HCT116 (cell line): ENCODE measurements at regions not wholly inside any gene's neighbourhood (a gene's known extent, or its start where the extent isn't known, plus 50 kb on each side); places are given as distances from the start of the nearest gene placed in this dataset.

Experiments used
- ATAC-seq: fragments of 200-7000 bp; cut with Tn5 transposase; 2 replicates; pipeline ENCODE4 v1.9.1; 2020; ENCODE audit warnings: mild to moderate bottlenecking, moderate library complexity
- BruUV-seq: library from RNA; stranded (reverse); fragments of 400-500 nt; replicated peaks from 2 replicates; lab custom pipeline; 2021; lab: Mats Ljungman, UMichigan
- CTCF ChIA-PET: fragments of 300-600 bp; sonication (Branson Sonifier 250); formaldehyde crosslinking; loops from one replicate; lab custom pipeline; 2021; ENCODE audit warnings: antibody characterized with exemption; lab: Charles Lee
- POLR2A ChIA-PET: fragments of 300-600, 350-600 bp; sonication (Branson Sonifier 250); formaldehyde crosslinking; loops from one replicate; lab custom pipeline; 2021; ENCODE audit warnings: antibody characterized with exemption; lab: Charles Lee
- RAD21 ChIA-PET, 2 experiments: fragments of 300-600 bp; sonication (Branson Sonifier 250); formaldehyde crosslinking; loops; one replicate each; lab custom pipeline; 2023; ENCODE audit warnings: low total read pairs in 2 of 2; ENCODE audit not compliant: uncharacterized antibody in 2 of 2, unreplicated experiment in 2 of 2, low non-redundant PET in 1 of 2; lab: Charles Lee
- DNase-seq: peaks from one replicate; pipeline ENCODE4 v3.0.0-alpha.2; 2010; ENCODE audit warnings: low read depth, low spot score
- H2AFZ ChIP-seq: fragments of 200-600 bp; shearing (Covaris generic), sonication (generic); 2 replicates; pipeline ENCODE4 v1.6.1; 2017; ENCODE audit warnings: low read depth, mixed run types, mixed read lengths, antibody characterized with exemption, low read length; ENCODE audit not compliant: poor library complexity, severe bottlenecking
- H3K27ac ChIP-seq: 2 replicates; pipeline ENCODE4 v1.5.1; 2012; ENCODE audit warnings: low read depth, low read length
- H3K27me3 ChIP-seq: fragments of 200-600 bp; sonication (generic); 2 replicates; pipeline ENCODE4 v1.6.1; 2016; ENCODE audit warnings: mixed run types, low read length, mixed read lengths; ENCODE audit not compliant: insufficient read depth
- H3K36me3 ChIP-seq, 2 experiments: fragments of 200-500 bp in 1 of 2; fragments of 200-600 bp in 1 of 2; sonication (Bioruptor generic) in 1 of 2; sonication (generic) in 1 of 2; 2 replicates each; pipeline versions ENCODE4 v1.5.1 to v1.6.1; 2014 to 2016; ENCODE audit warnings: low read length in 2 of 2, inconsistent platforms in 1 of 2, mixed read lengths in 1 of 2, mixed run types in 1 of 2; ENCODE audit not compliant: insufficient read depth in 2 of 2, control insufficient read depth in 1 of 2
- H3K4me1 ChIP-seq, 2 experiments: fragments of 200-600 bp in 1 of 2; sonication (generic) in 1 of 2; 2 replicates each; pipeline versions ENCODE4 v1.5.1 to v1.6.1; 2012 to 2017; ENCODE audit warnings: low read length in 2 of 2, inconsistent platforms in 1 of 2, mild to moderate bottlenecking in 1 of 2, mixed read lengths in 1 of 2, mixed run types in 1 of 2, moderate library complexity in 1 of 2; ENCODE audit not compliant: insufficient read depth in 2 of 2, control insufficient read depth in 1 of 2
- H3K4me2 ChIP-seq: fragments of 200-600 bp; sonication (generic); 2 replicates; pipeline ENCODE4 v1.6.1; 2017; ENCODE audit warnings: mixed run types, low read length, mixed read lengths
- H3K4me3 ChIP-seq, 2 experiments: fragments of 200-600 bp in 1 of 2; sonication (generic) in 1 of 2; replicated peaks in 1 of 2; 2 replicates each; pipeline ENCODE4 v1.5.1; 2011 to 2016; ENCODE audit warnings: low read length in 2 of 2, control low read depth in 1 of 2, low read depth in 1 of 2, mild to moderate bottlenecking in 1 of 2, mixed read lengths in 1 of 2, mixed run types in 1 of 2
- H3K79me2 ChIP-seq: fragments of 200-600 bp; sonication (generic); 2 replicates; pipeline ENCODE4 v1.6.1; 2017; ENCODE audit warnings: mild to moderate bottlenecking, mixed run types, low read length, moderate library complexity, mixed read lengths; ENCODE audit not compliant: insufficient read depth
- H3K9ac ChIP-seq: fragments of 200-600 bp; sonication (generic); 2 replicates; pipeline ENCODE4 v1.6.1; 2016; ENCODE audit warnings: low read length, mixed read lengths
- H3K9me2 ChIP-seq: fragments of 200-600 bp; sonication (generic), shearing (Covaris generic); 2 replicates; pipeline ENCODE4 v1.6.1; 2017; ENCODE audit warnings: mixed run types, mild to moderate bottlenecking, moderate library complexity; ENCODE audit not compliant: insufficient read depth
- H3K9me3 ChIP-seq, 2 experiments: fragments of 200-500 bp in 1 of 2; fragments of 200-600 bp in 1 of 2; sonication (Bioruptor generic) in 1 of 2; sonication (generic) in 1 of 2; 2 replicates each; pipeline ENCODE4 v1.6.1; 2014 to 2017; ENCODE audit warnings: low read length in 2 of 2, mixed read lengths in 2 of 2, inconsistent platforms in 1 of 2, low read depth in 1 of 2, mild to moderate bottlenecking in 1 of 2, mixed run types in 1 of 2, moderate library complexity in 1 of 2; ENCODE audit not compliant: control insufficient read depth in 1 of 2, insufficient read depth in 1 of 2
- H4K20me1 ChIP-seq: fragments of 200-600 bp; sonication (generic), shearing (Covaris generic); 2 replicates; pipeline ENCODE4 v1.6.1; 2017; ENCODE audit warnings: mixed run types, mild to moderate bottlenecking, moderate library complexity; ENCODE audit not compliant: insufficient read depth
- SIN3A ChIP-seq: IDR thresholded peaks from 2 replicates; pipeline ENCODE4 v1.6.1; 2012; ENCODE audit warnings: low read depth
- ZBTB33 ChIP-seq: IDR thresholded peaks from 2 replicates; pipeline ENCODE4 v1.6.1; 2011; ENCODE audit warnings: mild to moderate bottlenecking, low read length, moderate library complexity; ENCODE audit not compliant: insufficient replicate concordance; ENCODE audit errors: extremely low read depth
- intact Hi-C: fragments of 100-400 bp; cut with micrococcal nuclease; formaldehyde crosslinking; loops from 2 replicates; pipeline ENCODE4 v1.10.0; 2022
- TF ChIP-seq, protein P1 (sequence below): IDR thresholded peaks from 2 replicates; pipeline ENCODE4 v1.6.1; 2012; ENCODE audit warnings: low read depth

DNA sequence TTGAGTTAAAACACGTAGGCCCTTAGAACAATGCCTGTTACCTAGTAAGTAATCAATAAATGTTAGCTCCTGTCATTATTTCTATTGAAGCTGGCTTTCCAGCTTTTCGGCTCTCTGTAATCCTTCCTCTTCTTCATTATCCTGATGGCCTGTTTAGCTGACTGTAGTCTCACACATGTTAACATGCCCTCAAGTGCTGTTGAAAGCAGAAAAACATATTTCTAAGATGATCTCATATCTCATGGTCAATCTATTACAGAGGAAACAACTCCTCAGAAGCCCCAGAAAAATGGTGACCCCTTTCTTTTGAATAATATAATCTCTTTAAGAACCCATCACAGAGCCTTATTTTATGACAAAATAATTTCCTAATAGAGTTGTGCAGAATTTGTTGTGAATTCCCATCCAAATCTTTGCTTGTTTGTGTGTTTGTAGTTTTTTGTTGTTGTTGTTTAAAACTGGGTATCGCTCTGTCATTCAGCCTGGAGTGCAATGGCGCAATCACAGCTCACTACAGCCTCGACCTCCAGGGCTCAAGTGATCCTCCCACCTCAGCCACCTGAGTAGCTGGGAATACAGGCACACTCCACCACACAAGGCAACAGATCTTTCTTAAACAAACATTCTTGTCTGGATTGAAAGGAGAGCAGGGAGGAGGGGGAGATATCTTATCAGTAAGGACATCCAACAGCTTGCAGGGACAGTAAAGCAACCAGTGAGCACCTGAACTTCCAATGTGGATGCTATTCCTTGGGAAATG, 242.5 kb upstream of the CAND1 start:
- no peaks in the 10 kb centered on the region for H3K4me1 ChIP-seq
- no peaks in the 10 kb centered on the region for H3K36me3 ChIP-seq
- no peak for ATAC-seq
- H3K4me3 ChIP-seq = no peak overlapping the region
- no peak overlapping the region for H3K9ac ChIP-seq
- no peak for TF ChIP-seq ZBTB33
- TF ChIP-seq, protein P1, sequence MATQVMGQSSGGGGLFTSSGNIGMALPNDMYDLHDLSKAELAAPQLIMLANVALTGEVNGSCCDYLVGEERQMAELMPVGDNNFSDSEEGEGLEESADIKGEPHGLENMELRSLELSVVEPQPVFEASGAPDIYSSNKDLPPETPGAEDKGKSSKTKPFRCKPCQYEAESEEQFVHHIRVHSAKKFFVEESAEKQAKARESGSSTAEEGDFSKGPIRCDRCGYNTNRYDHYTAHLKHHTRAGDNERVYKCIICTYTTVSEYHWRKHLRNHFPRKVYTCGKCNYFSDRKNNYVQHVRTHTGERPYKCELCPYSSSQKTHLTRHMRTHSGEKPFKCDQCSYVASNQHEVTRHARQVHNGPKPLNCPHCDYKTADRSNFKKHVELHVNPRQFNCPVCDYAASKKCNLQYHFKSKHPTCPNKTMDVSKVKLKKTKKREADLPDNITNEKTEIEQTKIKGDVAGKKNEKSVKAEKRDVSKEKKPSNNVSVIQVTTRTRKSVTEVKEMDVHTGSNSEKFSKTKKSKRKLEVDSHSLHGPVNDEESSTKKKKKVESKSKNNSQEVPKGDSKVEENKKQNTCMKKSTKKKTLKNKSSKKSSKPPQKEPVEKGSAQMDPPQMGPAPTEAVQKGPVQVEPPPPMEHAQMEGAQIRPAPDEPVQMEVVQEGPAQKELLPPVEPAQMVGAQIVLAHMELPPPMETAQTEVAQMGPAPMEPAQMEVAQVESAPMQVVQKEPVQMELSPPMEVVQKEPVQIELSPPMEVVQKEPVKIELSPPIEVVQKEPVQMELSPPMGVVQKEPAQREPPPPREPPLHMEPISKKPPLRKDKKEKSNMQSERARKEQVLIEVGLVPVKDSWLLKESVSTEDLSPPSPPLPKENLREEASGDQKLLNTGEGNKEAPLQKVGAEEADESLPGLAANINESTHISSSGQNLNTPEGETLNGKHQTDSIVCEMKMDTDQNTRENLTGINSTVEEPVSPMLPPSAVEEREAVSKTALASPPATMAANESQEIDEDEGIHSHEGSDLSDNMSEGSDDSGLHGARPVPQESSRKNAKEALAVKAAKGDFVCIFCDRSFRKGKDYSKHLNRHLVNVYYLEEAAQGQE = no peak
- no peak for TF ChIP-seq SIN3A
- H3K27ac ChIP-seq = no peak overlapping the region
- no peaks in the 10 kb centered on the region for H3K9me2 ChIP-seq
- no peaks in the 10 kb centered on the region for H3K9me3 ChIP-seq
- ChIA-PET RAD21 (no interaction called here), POLR2A (no interaction called here), CTCF (interaction anchor here (1.2 to 2.0 kb wide), 2 partner anchors 8 to 9 kb away, joined by 5 read pairs; no protein-coding TSS in a partner anchor)
- H3K4me2 ChIP-seq = no peak overlapping the region
- H3K27me3 ChIP-seq = peaks cover 52% of the 10 kb centered on the region
- no peak overlapping the region for H2AFZ ChIP-seq
- BruUV-seq = no TSS peak
- no peak for DNase-seq
- intact Hi-C loops = loop anchor here (5.0 kb wide), 1 partner anchor 191 kb away; no protein-coding TSS in a partner anchor
- no peaks in the 10 kb centered on the region for H3K79me2 ChIP-seq
- H4K20me1 ChIP-seq = no peaks in the 10 kb centered on the region
